ENCODE measurements at regions not wholly inside any gene's neighbourhood (a gene's known extent, or its start where the extent isn't known, plus 50 kb on each side); places are given as distances from the start of the nearest gene placed in this dataset.

DNA sequence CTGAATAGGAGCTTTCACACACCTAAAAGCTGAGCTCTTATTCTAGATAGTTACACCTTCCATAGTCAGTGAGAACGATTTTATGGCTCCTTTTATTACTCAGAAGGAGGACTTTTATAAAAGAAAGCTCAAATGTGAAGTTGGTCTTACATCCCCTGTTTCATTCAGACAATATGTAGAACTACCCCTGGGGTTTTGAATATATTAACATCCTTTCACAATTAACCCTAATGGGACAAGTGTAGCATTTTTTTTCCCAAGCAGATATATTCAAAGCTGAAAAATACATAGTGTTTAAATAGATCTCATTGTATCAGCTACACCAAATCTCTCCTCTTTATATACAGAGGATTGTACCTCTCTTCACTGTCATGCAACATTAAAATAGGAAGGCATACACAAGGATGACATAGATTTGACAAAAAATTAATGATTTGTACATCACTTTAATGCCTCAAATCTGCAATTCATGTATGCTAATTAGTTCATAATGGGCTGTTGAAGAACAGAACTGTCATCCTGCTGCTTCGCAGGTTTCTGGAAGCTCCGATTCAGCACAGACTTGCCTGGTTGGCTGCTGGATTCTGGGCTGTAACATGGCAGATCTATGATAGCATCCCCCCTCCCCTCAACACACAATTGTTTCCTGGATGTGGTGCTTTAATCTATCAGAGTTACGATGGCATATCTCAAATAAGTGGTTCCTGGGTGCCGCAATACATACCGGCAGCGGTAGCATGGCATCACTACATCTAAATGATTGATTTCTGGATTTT is 129.7 kb upstream of the PARD3B start:
- no peak for TF ChIP-seq POLR2A (IDR thresholded peaks at IDR 0.05)
- TF ChIP-seq, protein P1, sequence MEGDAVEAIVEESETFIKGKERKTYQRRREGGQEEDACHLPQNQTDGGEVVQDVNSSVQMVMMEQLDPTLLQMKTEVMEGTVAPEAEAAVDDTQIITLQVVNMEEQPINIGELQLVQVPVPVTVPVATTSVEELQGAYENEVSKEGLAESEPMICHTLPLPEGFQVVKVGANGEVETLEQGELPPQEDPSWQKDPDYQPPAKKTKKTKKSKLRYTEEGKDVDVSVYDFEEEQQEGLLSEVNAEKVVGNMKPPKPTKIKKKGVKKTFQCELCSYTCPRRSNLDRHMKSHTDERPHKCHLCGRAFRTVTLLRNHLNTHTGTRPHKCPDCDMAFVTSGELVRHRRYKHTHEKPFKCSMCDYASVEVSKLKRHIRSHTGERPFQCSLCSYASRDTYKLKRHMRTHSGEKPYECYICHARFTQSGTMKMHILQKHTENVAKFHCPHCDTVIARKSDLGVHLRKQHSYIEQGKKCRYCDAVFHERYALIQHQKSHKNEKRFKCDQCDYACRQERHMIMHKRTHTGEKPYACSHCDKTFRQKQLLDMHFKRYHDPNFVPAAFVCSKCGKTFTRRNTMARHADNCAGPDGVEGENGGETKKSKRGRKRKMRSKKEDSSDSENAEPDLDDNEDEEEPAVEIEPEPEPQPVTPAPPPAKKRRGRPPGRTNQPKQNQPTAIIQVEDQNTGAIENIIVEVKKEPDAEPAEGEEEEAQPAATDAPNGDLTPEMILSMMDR (IDR thresholded peaks at IDR 0.05), result no peak
